Hematopoietic multipotent progenitor cell treated with erythropoietin and hydrocortisone succinate and interleukin-3 and kit ligand, for 4 days (in vitro differentiated cells): ENCODE measurements at regions not wholly inside any gene's neighbourhood (a gene's known extent, or its start where the extent isn't known, plus 50 kb on each side); places are given as distances from the start of the nearest gene placed in this dataset.

ENCODE experiments used
- DNase-seq: peaks from one replicate; pipeline ENCODE4 v3.0.0-alpha.2; 2015

DNA sequence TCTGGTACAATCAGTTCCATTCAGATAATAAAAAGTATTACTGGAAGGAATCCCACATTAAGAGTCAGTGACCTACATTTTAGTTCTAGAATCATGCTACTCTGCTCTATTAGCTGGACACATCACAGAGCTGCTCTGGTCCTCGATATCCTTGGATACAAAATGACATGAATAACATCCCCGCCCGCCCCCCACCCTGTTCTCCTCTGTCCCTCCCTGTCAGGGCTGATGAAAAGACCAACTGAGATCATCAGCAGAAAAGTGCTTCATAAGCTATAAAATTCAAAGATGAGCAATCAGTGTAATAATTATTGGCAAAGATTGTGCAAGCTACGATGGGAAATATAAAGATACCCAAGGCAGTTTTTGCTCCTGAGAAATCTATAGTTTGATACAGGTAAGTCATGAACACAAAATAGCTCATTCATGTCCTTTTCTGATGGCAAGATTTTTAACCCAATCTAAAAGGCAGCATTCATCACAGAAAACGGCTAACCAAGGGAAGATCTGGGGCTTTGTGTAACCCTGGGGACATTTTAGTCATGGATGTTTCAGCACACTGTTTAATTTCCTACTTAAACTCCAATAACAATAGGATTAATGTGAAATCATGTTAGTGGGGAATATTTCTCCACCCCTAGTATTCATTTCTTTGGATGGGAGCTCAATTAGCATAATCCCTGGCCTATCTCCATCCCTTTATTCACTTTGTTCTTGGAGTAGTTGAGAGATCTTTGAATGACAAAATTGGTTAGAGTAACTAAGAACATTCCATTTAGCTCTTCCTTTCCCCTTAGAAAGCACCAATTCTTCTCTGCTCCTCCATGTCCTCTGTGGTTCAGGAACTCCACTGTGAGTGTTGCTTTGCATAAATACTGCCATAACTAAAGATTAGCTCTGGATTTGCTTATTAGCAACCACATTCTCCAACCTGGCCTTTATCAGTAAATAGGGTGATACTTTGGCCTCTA, 459.4 kb upstream of the GRIA1 start:
- no peak for DNase-seq

- no peak for DNase-seq
Measured at GRCh38 chr5:153039501-153039900, 451.0 kb upstream of the GRIA1 start.

- DNase-seq: no peak
Measured at GRCh38 chr5:153043886-153044285, 446.6 kb upstream of the GRIA1 start.

- no peak for DNase-seq
Measured at GRCh38 chr5:153050496-153051179, 439.8 kb upstream of the GRIA1 start.

DNA sequence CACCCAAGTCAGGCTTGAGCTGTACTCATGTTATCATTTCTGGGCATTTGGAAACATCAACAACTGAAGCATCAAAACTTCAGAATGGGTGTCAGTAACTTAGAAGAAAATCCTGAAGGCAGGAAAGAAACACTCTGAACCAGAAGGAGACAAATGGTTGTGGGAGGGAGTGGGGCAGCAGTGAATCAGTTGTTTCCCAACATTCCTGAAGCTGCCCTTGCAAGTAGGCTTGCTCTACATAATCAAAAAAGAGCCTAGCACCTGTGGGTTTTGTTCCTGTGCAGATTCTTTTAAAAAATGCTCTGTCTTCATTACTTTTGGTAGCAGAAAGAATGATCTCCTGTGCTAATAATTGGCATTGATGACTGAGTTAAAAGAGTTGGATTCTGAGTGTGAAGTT, 424.2 kb upstream of the GRIA1 start:
- no peak for DNase-seq

GRCh38 chr5:153067869-153068268, 422.6 kb upstream of the GRIA1 start:
- DNase-seq: no peak

DNA sequence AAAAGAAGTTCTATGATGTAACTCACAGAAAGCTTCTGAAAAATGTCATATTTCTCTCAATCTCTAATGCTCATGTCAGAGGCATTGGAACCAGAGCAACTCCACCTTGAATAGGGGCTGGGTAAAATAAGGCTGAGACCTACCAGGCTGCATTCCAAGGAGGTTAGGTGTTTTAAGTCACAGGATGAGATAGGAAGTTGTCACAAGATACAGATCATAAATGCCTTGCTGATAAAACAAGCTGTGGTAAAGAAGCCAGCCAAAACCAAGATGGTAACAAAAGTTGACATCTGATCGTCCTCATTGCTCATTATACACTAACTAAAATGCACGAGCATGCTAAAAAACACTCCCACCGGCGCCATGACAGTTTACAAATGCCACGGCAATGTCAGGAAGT, 411.1 kb upstream of the GRIA1 start:
- DNase-seq: no peak

DNA sequence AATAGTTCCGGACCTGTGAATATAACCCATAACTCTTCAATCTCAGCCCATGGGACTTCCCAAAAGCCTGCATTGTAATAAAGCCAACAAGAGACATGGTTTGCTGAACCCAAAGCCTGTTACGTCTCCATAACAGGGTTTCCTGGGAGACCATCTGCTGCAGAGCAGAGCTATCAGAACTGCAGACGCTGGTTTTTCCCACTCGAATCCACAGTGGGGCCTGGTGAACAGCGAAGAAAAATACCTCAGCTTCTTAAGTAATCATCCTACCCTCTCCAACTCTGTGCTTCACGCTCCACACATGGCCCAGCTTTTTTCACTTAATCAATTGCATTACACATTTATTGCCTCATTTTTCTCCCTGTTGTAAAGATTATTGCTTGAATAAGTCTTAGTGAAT, 409.5 kb upstream of the GRIA1 start:
- DNase-seq: no peak

GRCh38 chr5:153081385-153081784, 409.1 kb upstream of the GRIA1 start:
- no peak for DNase-seq

DNA sequence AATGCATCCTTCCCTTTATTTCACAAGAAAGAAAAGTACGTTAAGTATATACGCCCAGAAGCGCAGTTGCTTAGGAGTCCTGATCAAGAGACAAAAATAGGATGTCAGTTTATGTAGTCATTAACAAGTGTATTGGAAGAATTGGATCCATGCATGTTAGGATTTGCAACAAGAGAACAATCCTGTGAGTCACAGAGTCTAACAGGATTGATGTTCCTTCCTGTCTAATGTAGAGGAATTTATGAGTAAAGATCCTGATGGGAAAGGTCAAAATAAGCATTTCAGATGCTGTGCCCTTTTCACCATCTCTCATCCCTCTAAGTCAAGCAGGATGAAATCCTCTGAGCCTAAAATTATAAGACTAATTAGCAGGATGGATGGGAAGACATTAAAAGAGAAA, 406.0 kb upstream of the GRIA1 start:
- DNase-seq: no peak

DNA sequence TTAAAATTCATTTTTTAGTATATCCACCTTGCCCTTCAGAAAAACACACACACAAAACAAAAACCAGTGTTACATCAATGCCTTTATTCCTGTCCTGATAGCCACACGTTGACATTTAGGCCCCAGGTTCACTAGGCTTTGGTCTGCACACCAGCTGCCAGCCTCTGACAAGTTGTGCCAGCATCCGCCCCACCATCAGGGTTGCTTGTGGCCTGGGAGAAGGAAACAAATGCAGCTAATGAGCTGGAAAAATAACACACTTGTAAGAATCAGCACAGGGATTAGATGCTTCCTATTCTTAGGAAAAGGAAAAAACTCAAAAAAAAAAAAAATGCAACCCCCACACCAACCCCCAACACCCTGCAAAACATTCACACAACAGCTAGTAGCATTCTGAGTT, 404.0 kb upstream of the GRIA1 start:
- DNase-seq: no peak

DNA sequence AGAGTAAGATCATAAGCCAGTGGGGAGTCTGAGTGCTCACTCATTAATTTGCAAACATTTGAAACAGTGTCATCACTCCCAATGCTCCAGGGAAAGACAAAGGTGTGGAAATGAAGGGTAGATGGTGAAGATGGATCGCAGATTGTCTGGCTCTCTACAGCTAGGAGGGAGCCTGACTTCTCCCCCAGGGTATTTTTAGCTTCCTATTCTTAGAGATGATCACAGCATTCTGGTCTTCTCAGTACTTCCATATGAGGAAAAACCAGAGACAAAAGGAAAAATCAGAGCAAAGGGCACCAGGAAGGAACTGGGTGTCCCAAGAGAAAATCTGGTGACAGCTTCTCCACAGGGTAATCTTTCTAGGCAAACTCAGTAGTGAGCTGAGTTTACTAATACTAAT, 401.9 kb upstream of the GRIA1 start:
- DNase-seq: no peak

- DNase-seq: no peak
Measured at GRCh38 chr5:153094333-153094732, 396.1 kb upstream of the GRIA1 start.

GRCh38 chr5:153096381-153096780, 394.1 kb upstream of the GRIA1 start:
- no peak for DNase-seq

DNA sequence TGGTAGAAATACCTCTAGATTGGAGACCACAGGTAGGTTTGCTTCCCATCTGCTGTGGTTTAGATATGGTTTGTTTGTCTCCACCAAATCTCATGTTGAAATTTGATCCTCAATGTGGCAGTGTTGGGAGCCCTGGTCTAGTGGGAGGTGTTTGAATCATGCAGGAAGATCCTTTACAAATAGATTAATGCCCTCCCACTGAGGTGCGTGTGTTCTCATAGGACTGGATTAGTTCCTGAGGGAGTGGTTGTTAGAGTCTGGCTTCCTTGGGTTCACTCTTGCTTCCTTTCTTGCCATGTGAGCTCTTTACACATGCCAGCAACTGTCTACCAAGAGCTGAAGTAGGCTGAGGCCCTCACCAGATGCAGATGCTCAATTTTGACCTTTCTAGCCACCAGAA, 391.1 kb upstream of the GRIA1 start:
- DNase-seq: no peak

DNA sequence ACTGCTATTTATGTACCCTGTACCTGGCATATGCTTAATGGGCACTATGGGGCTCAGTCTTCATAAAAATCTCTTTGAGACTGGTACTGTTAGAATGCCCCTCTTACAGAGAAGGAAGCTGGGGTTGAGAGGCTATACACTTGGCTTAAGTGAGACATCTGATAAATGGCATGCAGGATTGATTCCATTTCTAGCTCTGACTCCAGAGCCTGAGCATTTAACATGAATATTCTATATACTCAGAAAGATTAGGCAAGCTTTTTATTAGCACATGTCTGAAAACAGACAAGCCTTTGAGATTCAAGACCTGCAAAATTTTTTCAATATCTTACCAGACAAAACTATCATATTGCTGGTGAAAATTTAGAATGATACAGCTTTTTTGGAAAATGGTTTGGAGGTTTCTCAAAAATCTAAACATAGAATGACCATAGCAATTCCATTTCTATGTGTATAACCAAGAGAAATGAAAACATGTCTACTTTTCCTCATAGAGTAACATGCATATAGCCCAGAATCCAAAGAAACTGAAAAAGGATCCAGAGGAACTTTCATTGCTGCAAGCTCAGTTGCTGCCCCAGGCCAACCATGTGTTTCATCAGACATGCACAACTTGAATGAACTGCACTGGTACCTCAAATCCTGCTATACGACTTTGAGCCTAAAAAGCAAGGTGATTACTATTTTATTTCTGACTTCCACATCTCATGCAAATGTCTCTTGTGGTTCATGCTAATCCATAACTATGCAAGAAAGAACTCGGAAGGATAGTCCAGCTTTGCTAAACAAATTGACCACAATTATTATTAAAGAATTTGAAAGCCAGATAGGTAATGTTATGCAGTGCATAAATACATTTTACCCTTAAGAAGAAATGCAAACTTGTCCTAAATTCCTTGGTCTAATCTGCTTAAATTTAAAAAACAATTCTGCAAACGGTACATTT, 389.0 kb upstream of the GRIA1 start:
- DNase-seq: no peak

- no peak for DNase-seq
Measured at GRCh38 chr5:153116916-153117315, 373.6 kb upstream of the GRIA1 start.

DNA sequence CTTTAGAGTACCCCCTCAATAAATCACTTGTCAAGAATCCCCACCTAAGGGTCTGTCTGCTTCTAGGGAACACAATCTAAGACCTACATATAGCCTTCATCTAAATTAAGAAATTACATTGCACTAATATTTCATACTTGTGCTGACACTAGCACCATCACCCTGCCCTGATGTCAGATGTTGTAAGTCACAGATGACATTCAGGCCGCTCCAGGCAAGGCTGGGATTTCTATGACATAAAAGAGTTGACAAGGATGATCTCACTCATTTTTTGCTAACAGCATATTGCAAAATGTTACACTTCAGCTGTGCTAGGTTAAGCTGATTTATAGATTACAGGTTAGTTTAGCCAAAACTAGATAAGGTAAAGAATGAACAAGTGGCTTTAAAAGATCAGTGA, 372.5 kb upstream of the GRIA1 start:
- DNase-seq: no peak

DNA sequence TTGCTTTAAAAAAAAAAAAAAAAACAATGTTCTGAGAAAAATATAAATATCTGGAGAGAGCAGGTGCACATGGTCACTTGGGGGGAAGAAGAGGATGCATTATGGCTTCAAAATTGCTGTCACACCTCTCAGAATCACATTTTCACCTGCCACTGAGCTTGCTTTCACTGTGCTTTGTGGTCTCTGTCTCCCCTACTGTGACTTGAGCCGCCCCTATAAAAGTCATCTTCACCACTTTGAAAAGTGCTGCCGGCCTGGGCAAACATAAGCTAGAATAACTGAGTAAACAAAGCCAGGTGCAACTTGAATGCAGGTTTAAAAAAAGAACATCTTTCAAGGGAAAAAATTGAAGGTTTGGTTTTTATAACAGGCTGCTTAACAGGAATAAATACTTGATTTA, 368.1 kb upstream of the GRIA1 start:
- DNase-seq: no peak

DNA sequence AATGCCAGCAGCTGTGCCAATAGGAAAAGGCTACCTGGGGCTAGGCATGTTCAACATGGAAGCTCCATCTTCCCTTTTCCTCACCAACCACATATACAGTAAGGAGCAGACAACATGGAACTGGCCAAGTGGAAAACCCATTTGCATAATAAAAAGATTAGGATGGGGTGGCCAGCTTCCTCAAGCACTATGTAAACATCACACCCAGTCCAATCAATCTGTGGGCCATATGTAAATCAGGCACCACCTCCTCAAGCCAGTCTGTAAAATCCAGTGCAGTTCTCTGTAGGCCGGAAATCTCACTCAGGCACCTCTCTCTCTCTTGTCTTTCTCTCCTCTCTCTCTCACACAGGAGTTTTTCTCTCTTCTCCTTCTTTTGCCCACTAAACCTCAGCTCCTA, 360.2 kb upstream of the GRIA1 start:
- DNase-seq: no peak

DNA sequence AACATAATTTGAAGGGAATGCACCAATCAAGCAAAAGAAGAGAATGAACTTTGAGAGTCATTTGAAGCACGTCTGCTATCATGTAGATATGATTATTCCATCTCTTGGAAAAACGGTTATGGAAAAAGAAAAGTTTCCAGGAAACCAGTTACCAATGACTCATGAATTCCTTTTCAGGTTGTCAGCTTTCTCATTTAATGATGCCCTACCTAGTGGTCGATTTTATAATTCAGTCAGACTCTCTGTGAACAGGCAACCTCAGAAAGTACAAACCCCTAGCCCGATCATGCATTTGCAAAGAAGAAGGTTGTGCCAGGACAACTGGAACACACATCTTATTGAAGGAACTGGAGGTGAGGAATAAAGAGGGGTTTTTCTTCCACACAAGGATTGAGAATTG, 355.1 kb upstream of the GRIA1 start:
- DNase-seq: no peak

DNA sequence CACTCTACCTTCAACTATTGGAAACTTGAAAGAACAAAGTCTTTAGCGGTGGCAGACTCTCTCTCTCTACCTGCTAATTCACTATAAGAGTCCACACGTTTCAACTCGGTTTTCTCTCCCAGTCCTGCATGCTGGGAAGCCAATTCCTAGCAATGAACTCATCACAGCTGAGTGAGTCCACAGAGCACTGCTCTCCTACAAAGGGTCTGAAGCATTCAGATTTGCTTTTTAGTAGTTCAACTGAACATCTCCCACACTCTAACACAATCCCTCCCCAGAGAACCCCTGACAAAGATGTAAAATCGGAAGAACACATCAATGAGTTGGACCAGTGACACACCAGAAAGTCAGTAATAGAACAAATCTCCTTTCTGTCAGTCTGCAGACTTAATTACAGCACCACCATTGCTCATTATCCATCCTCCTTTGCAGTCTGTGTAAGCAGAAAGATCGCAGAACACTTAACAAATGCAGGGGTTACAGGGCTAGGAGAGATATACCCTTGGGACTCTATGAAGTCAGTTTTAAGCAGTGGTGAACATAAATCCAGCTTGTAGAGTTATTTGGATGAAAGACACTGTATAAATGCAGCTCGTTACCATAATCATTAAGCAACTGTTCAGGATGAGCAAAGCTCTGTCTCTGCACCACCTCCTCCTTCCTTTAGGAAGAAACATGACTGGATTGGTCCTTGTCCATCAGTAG, 353.4 kb upstream of the GRIA1 start:
- DNase-seq: no peak
